ENCODE measurements at regions not wholly inside any gene's neighbourhood (a gene's known extent, or its start where the extent isn't known, plus 50 kb on each side); places are given as distances from the start of the nearest gene placed in this dataset.

DNA sequence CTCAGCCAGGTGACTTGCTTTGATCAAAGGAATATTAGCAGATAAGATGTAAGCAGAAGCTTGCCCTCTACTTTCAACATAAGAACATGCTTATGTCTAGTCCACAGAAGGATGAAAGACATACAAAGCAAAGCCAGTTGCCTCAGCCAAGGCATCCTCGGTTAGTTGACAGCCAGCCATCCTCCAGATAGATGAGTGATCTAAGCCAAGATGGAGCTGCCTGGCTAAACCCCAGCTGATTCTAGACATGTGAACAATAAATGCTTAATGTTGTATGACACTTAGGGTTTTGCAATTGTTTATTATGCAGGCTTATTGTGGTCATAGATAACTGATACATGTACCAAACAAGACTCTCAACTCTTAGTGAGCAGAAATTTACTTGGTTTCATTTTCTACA is 157.6 kb upstream of the TMTC2 start:
- TF ChIP-seq ZNF274 (IDR thresholded peaks at IDR 0.05; ENCODE audit: low read depth, low read length), result no peak
- H3K4me3 ChIP-seq (ENCODE audit: low read length), result no peak overlapping the region

DNA sequence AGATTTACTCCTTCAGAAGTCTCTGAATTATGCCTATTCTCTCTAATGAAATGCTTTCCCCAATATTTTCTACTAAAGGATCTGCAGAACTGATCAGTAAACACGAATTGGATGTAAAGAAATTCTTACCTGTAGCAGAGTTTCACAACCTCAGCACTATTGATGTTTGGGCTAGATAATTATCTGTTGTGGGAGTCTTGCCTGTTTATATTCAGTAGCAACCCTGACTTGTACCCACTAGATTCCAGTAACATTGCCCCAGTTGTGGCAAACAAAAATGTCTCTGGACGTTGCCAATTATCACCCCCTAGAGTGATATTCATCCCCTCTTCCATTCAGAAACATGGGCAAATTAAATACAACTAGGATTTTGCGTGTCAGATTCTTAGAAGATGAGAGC is 156.8 kb upstream of the TMTC2 start:
- no peak for TF ChIP-seq ZNF274 (IDR thresholded peaks at IDR 0.05; ENCODE audit: low read depth, low read length)
- no peak overlapping the region for H3K4me3 ChIP-seq (ENCODE audit: low read length)

DNA sequence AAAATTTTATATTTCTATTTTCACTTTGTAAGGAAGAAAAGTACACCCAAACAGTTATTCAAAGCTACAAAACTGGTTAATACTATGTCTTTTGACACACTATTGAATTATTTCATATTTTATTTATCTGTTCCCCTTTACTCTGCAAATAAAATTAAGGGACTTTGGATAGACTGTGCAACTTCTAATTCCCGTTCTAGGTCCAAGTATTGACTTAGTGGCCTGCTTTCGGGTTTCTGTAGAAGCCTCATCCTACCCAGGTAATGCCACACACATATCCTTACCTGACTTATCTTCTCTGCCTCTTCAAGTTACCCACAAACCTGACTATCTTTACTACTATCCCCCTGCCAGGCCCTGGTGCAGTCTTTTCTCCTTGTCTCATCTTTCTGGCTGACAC is 156.3 kb upstream of the TMTC2 start:
- no peak for TF ChIP-seq ZNF274 (IDR thresholded peaks at IDR 0.05; ENCODE audit: low read depth, low read length)
- no peak overlapping the region for H3K4me3 ChIP-seq (ENCODE audit: low read length)

DNA sequence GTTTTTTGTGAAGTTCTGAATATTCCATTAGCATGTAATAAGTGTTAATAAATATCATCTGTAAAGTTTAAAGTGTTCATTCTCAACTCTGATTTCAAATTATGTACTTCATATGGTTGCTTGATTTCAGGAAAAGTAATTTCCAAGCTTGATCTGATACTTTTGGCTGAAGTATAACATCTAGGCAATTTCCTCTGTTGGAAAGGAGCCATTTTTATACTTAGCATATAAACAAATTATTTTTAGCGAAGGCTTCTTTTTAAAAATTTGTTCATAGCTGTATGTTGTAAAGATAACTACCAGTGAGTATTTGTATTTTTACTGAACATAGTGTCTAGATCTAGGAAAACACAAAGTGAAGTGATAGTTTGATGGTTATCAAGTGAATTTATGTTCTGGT is 153.4 kb upstream of the TMTC2 start:
- no peak overlapping the region for H3K4me3 ChIP-seq (ENCODE audit: low read length)

DNA sequence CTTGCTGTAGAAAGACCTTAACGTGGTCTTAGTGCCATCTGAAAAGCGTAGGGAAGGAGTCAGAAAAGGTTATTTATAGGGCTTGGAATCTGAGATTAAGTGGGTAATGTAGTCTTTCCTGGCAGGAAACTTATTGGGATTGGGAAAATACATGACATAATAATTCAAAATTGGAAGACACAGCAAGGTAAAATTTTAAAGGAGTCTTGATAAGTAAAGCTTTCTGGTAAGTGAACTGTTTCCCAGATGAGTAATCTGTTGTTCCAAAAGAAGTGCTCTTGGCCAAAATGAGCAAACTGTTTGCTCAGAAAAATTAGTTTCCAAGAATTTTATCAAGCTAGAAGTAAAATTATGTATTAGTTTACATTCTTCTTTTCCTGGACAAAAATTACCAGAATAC is 149.3 kb upstream of the TMTC2 start:
- no peak for TF ChIP-seq ZNF274 (IDR thresholded peaks at IDR 0.05; ENCODE audit: low read depth, low read length)
- no peak overlapping the region for H3K4me3 ChIP-seq (ENCODE audit: low read length)

More for the DNA sequence above, 153.4 kb upstream of the TMTC2 start:
- TF ChIP-seq ZNF274 (IDR thresholded peaks at IDR 0.05; ENCODE audit: low read depth, low read length), result no peak

DNA sequence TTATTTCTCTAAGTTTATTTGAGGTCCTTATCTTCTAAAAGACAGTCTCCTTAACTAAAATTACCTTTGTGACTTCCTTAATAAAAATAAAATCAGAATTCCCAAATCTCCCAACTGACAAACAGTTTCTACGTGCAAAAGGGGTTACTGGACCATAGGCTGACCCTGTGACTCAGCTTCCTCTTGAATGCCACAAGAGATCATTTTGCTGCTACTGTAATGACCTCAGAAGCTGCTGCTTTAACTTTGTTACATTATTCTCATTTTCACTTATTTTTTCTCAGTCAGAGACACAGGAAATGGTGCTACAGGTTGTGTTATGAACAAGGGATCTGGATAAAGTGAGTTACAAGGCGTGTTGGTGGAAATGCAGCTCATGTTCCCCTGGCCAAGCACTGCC is 132.2 kb upstream of the TMTC2 start:
- no peak for TF ChIP-seq ZNF274 (IDR thresholded peaks at IDR 0.05; ENCODE audit: low read depth, low read length)
- no peak overlapping the region for H3K4me3 ChIP-seq (ENCODE audit: low read length)

DNA sequence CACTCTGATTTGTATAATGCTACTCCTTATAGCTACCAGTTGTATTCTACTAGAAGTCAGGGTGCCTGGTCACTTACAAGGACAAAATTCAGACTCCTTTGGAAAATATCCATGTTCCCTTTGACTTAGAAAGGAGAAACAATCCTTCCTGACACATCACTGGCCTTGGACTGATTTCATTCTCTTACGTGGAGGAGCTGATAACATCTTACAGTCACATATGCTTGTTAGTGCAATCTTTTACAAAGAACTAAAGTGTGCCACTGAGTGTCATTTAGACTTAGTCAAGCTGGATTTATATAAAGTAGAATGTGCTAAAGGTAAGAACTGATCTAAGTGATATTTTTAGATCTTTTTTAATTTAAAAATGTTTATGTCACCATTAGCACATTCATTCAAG is 131.0 kb upstream of the TMTC2 start:
- no peak for TF ChIP-seq ZNF274 (IDR thresholded peaks at IDR 0.05; ENCODE audit: low read depth, low read length)
- H3K4me3 ChIP-seq (ENCODE audit: low read length), result no peak overlapping the region

DNA sequence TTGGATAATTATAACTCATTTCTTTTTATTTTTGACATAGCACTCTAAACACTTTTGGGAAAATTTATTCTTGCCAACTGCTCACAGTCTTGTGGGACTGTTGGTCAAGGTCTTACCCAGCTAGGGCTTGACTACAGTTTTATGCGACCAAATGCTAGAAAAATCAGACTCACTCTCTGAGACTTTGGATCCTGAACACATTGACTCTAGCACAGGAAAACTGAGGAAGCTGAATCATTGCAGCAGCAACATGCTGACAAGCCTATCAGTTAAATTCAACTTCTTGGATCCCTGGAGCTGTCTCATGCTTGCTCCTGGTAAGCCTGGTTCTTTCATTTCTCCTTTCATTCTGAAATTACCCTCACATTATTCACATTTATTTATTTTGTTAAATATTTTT is 120.7 kb upstream of the TMTC2 start:
- no peak overlapping the region for H3K4me3 ChIP-seq (ENCODE audit: low read length)
- TF ChIP-seq ZNF274 (IDR thresholded peaks at IDR 0.05; ENCODE audit: low read depth, low read length), result no peak

DNA sequence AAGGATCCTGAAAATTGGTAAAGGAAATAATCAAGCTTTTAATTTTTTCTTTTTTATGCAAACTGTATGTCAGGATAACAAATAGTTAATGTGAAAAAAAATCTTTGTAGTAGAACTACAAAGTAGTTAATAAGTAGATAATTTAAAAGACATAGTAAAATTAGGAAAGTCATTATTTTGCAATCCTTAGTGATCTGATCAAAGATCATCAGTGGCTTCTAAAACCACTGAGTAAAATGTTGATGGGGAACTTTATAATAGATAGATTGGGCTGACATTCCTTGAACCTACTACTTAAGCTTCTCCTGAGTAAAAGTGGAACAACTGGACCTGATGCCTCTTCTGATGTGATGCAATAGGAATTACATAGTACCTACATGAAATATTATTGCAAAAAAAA is 119.0 kb upstream of the TMTC2 start:
- no peak for TF ChIP-seq ZNF274 (IDR thresholded peaks at IDR 0.05; ENCODE audit: low read depth, low read length)
- no peak overlapping the region for H3K4me3 ChIP-seq (ENCODE audit: low read length)

DNA sequence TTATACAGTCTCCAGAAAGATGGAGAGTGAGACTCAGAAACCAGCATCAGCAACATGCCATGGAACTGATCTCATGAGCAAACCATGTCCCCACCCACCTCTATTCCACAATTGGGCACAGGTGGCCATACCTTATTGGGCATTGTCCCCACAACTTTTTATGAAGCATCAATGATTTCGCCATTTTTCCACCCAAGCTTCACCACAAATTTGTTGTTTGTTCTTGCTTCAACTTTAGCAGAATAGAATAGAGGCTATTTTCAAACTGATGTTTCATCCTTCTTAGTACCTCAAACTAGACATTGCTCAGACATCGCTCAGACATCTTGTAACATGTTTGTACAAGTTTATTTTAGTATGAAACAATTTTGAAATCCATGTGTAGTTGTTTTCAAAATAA is 112.5 kb upstream of the TMTC2 start:
- no peak overlapping the region for H3K4me3 ChIP-seq (ENCODE audit: low read length)
- no peak for TF ChIP-seq ZNF274 (IDR thresholded peaks at IDR 0.05; ENCODE audit: low read depth, low read length)

DNA sequence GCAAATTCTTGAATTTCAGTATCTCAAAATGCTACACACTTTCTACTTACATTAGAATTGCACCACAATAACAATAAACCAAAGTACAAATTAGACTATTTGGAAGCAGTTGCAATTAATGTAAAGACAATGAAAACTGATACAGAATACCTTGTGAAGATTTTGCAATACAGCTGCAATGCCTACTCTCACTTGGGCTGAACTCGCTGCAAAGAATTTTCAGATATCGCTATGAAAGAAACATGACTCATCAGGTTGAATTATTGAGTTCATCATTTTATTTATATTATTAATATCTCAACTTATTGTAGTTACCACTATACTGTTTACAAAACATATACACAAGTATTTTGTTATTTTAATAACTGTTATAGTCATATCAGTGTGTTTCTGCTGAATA is 108.0 kb upstream of the TMTC2 start:
- no peak overlapping the region for H3K4me3 ChIP-seq (ENCODE audit: low read length)
- TF ChIP-seq ZNF274 (IDR thresholded peaks at IDR 0.05; ENCODE audit: low read depth, low read length), result no peak

DNA sequence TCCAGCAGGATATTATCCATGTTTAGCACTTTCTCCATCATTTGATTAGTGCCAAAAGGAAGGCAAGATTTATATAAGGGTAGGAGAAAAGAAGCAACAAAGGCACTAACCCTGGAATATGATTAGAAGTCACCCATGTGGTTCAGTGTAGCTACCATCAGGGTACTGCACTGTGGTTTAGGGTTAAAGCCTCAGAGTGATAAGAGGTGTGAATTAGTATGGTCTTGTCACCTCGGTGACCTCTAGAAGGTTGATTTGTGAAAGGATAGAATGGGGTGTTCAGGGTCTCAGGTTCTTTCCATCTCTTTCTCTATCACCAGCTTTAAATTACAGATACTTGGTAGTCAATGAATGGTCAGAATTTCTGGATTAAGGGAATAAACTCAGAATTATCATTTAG is 103.0 kb upstream of the TMTC2 start:
- H3K4me3 ChIP-seq (ENCODE audit: low read length), result no peak overlapping the region
- no peak for TF ChIP-seq ZNF274 (IDR thresholded peaks at IDR 0.05; ENCODE audit: low read depth, low read length)

DNA sequence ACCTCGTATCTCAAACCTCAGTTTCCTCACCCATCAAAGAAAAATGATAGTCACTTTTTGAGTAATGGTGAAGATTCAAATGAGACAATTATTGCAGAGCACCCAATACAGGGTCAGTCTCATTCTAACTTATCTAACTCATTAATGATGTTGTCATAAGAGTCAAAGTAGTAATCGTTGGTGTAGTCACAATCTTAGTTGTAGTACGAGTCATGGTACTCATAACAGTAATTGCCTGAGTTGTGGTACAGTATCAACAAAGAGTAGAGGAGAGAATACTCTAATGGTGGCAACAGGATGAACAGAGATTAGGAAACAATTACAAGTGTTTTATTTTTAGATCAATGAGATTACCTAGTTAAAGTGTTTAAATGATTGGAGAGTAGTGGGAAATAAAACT is 93.6 kb upstream of the TMTC2 start:
- TF ChIP-seq ZNF274 (IDR thresholded peaks at IDR 0.05; ENCODE audit: low read depth, low read length), result no peak

DNA sequence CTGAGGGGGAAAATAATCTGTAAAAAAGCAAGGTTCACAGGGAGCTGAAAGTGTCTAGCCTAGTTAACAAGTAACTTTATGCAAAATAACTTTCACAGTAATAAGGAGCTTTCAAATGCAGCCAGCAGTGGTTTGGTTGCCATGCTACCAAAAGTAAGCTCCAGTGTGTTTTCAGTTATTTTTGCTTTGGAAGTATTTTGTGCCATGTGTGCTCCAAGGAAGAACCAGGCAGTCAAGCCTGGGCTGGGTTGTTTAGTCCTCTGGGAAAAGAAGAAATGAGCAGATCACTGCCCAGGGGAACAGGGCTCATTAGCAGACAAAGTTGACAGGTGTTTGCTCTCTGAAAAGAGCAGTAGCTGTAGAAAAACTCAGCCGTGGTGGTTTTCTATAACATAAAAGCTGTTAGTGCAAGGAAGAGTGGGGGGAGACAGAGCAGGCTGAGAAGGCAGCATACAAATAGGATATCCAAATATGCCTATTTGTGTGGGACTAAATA is 92.8 kb upstream of the TMTC2 start:
- no peak for TF ChIP-seq ZNF274 (IDR thresholded peaks at IDR 0.05; ENCODE audit: low read depth, low read length)
- H3K4me3 ChIP-seq (ENCODE audit: low read length), result peak overlapping the region; percentile 81; the same call in 1 of the 2 replicates

More for the DNA sequence above, 93.6 kb upstream of the TMTC2 start:
- H3K4me3 ChIP-seq (ENCODE audit: low read length), result no peak overlapping the region

DNA sequence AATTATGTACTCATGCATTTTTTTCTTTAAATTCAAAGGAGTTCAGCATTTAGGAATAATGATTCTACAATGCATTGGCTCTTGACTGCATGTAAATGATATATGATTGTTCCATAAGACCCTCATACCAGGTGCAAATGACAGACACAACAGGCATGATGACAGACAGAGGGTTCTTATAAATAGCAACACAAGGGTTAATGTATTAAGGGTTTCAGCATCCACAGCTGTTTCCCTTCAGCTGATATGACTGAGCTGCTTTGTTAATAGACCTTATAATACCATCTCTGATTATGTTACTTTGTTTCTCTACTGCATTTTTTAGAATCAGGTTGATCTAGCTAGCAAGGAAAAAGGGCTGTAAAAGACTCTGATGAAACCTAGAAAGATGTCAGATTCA is 90.8 kb upstream of the TMTC2 start:
- TF ChIP-seq ZNF274 (IDR thresholded peaks at IDR 0.05; ENCODE audit: low read depth, low read length), result no peak
- no peak overlapping the region for H3K4me3 ChIP-seq (ENCODE audit: low read length)

DNA sequence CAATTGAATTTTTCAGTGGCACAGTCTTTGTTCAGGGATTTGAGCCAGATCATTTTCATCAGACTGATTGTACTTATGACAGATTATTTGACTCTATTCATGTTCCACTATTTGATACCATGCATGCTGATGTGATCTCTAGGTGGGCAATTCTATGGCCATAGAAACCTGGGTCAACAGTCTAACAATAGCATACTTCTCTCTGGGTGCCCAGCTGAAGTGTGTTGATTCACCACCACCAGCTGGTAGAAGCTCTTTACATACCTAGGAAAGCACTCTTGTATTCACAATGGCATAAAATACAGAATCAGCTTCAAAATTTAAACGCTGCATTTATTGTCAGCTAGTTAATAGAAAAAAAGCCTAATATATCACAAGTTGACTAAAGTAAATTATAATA is 90.2 kb upstream of the TMTC2 start:
- no peak overlapping the region for H3K4me3 ChIP-seq (ENCODE audit: low read length)
- TF ChIP-seq ZNF274 (IDR thresholded peaks at IDR 0.05; ENCODE audit: low read depth, low read length), result no peak
